ENCODE measurements at regions not wholly inside any gene's neighbourhood (a gene's known extent, or its start where the extent isn't known, plus 50 kb on each side); places are given as distances from the start of the nearest gene placed in this dataset.

GRCh38 chr12:69085852-69086251, 152.9 kb upstream of the CPM start:
- intact Hi-C loops (cut with DNase I; ENCODE audit: low total_unique reads) = no loop called here
- no peak for TF ChIP-seq CTCF (IDR thresholded peaks at IDR 0.05)
- no peak for TF ChIP-seq POLR2A (IDR thresholded peaks at IDR 0.05)
- H3K4me3 ChIP-seq (ENCODE audit: low read depth, poor library complexity, severe bottlenecking) = no peak overlapping the region
- no peak for DNase-seq (ENCODE audit: low spot score in 2 of 2)
- 80 to 83% methylated on average over 2 of the region's 2 CpGs for WGBS, 2 donors

GRCh38 chr12:69087986-69088385, 151.4 kb upstream of the CPSF6 start:
- H3K4me3 ChIP-seq (ENCODE audit: low read depth, poor library complexity, severe bottlenecking) = no peak overlapping the region
- intact Hi-C loops (cut with DNase I; ENCODE audit: low total_unique reads) = no loop called here
- no peak for TF ChIP-seq POLR2A (IDR thresholded peaks at IDR 0.05)
- WGBS, 2 donors = 68 to 85% methylated on average over 8 of the region's 8 CpGs
- DNase-seq (ENCODE audit: low spot score in 2 of 2) = no peak

- TF ChIP-seq CTCF (IDR thresholded peaks at IDR 0.05) = no peak
- no peak for TF ChIP-seq POLR2A (IDR thresholded peaks at IDR 0.05)
- 53 to 54% methylated on average over 1 of the region's 1 CpG for WGBS, 2 donors
- no peak for DNase-seq (ENCODE audit: low spot score in 2 of 2)
- intact Hi-C loops (cut with DNase I; ENCODE audit: low total_unique reads) = no loop called here
- no peak overlapping the region for H3K4me3 ChIP-seq (ENCODE audit: low read depth, poor library complexity, severe bottlenecking)
These were observed 148.6 kb upstream of the CPSF6 start for GRCh38 chr12:69090722-69091121.

- intact Hi-C loops (cut with DNase I; ENCODE audit: low total_unique reads) = no loop called here
- 56 to 58% methylated on average over 6 of the region's 6 CpGs for WGBS, 2 donors
- H3K4me3 ChIP-seq (ENCODE audit: low read depth, poor library complexity, severe bottlenecking) = no peak overlapping the region
- DNase-seq (ENCODE audit: low spot score in 2 of 2) = no peak
- TF ChIP-seq POLR2A (IDR thresholded peaks at IDR 0.05) (no peak), CTCF (IDR thresholded peaks at IDR 0.05) (no peak)
These were observed 147.8 kb upstream of the CPSF6 start for GRCh38 chr12:69091442-69092017.

GRCh38 chr12:69092137-69092536, 147.2 kb upstream of the CPSF6 start:
- 93 to 97% methylated on average over 4 of the region's 4 CpGs for WGBS, 2 donors

GRCh38 chr12:69094606-69095216, 144.7 kb upstream of the CPSF6 start:
- H3K4me3 ChIP-seq (ENCODE audit: low read depth, poor library complexity, severe bottlenecking) = no peak overlapping the region
- no peak for TF ChIP-seq POLR2A (IDR thresholded peaks at IDR 0.05)
- TF ChIP-seq CTCF (IDR thresholded peaks at IDR 0.05) = no peak
- WGBS, 2 donors = 68 to 70% methylated on average over 4 of the region's 4 CpGs
- intact Hi-C loops (cut with DNase I; ENCODE audit: low total_unique reads) = no loop called here
- no peak for DNase-seq (ENCODE audit: low spot score in 2 of 2)

More at GRCh38 chr12:69092137-69092536, 147.2 kb upstream of the CPSF6 start:
- intact Hi-C loops (cut with DNase I; ENCODE audit: low total_unique reads) = no loop called here
- H3K4me3 ChIP-seq (ENCODE audit: low read depth, poor library complexity, severe bottlenecking) = no peak overlapping the region
- no peak for DNase-seq (ENCODE audit: low spot score in 2 of 2)
- TF ChIP-seq CTCF (IDR thresholded peaks at IDR 0.05) (no peak), POLR2A (IDR thresholded peaks at IDR 0.05) (no peak)

Data from lower leg skin (tissue), 4 donors.